Fibroblast of lung (primary cell): ENCODE measurements at regions not wholly inside any gene's neighbourhood (a gene's known extent, or its start where the extent isn't known, plus 50 kb on each side); places are given as distances from the start of the nearest gene placed in this dataset.

Source experiments
- EZH2 ChIP-seq: IDR thresholded peaks from 2 replicates; pipeline ENCODE4 v1.5.1; 2012; ENCODE audit warnings: low read length, control low read depth, mild to moderate bottlenecking; ENCODE audit errors: missing control alignments
- TF ChIP-seq, protein P1 (sequence below), 2 donors: IDR thresholded peaks in 1 of 2; conservative IDR thresholded peaks in 1 of 2; 1 replicate in 1 of 2; 2 replicates in 1 of 2; pipeline ENCODE4 v1.5.1; 2011 to 2012; ENCODE audit warnings: low read length in 2 of 2, control low read depth in 1 of 2, inconsistent platforms in 1 of 2, low read depth in 1 of 2, mild to moderate bottlenecking in 1 of 2

DNA sequence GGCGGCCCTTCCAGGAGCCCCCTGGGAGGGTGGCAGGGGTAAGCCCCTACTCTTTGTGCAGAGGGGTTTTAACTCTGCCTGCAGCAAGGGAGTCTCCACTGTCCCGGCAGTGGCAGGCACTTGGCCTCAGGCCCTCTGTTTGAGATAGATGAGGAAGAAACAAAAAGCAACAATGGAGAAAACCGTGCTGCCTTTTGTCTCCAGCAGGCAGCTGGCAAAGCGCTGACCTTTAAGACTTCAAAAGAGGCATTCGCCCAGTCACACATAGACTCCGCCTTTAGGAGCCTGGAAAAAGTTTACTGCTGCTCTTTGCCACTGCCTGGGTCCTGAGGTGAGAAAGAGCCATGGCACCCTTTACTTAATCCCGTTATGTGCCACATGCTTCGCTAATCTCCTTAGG lies 158.2 kb upstream of the NTF3 start:
- TF ChIP-seq, protein P1, sequence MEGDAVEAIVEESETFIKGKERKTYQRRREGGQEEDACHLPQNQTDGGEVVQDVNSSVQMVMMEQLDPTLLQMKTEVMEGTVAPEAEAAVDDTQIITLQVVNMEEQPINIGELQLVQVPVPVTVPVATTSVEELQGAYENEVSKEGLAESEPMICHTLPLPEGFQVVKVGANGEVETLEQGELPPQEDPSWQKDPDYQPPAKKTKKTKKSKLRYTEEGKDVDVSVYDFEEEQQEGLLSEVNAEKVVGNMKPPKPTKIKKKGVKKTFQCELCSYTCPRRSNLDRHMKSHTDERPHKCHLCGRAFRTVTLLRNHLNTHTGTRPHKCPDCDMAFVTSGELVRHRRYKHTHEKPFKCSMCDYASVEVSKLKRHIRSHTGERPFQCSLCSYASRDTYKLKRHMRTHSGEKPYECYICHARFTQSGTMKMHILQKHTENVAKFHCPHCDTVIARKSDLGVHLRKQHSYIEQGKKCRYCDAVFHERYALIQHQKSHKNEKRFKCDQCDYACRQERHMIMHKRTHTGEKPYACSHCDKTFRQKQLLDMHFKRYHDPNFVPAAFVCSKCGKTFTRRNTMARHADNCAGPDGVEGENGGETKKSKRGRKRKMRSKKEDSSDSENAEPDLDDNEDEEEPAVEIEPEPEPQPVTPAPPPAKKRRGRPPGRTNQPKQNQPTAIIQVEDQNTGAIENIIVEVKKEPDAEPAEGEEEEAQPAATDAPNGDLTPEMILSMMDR (conservative IDR thresholded peaks at IDR 0.05 in 1 of 2, IDR thresholded peaks at IDR 0.05 in 1 of 2; ENCODE audit: low read depth in 1 of 2, low read length in 2 of 2), result no peak
- TF ChIP-seq EZH2, result no peak
